ENCODE measurements at regions not wholly inside any gene's neighbourhood (a gene's known extent, or its start where the extent isn't known, plus 50 kb on each side); places are given as distances from the start of the nearest gene placed in this dataset.

DNA sequence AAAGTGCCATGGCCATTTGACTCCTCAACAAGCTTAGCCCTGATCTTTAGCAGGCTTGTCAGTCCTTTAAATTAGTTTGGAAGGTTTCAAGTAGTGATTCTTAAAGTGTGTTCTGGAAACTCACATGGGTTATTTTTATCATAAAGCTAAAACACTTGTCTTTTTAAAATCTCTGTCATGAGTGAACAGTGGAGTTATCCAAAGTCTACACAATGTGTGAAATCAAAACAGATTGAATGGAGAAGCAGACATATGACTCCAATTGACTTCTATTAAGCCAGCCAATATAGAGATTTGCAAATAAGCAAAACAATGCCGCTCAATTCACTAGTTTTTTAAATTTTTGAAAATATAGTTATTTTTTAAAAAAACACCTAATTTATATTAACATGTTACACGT lies 53.3 kb upstream of the SORCS3 start:
- TF ChIP-seq POLR2AphosphoS5 (IDR thresholded peaks at IDR 0.05; ENCODE audit: borderline replicate concordance, low read depth, low read length) = no peak
- TF ChIP-seq EZH2 (IDR thresholded peaks at IDR 0.05) = no peak

Data from SK-N-MC (cell line).